Stomach (tissue), 4 donors: ENCODE measurements at regions not wholly inside any gene's neighbourhood (a gene's known extent, or its start where the extent isn't known, plus 50 kb on each side); places are given as distances from the start of the nearest gene placed in this dataset.

Experiments used
- EP300 ChIP-seq: sonication (generic); formaldehyde crosslinking; IDR thresholded peaks from one replicate; pipeline ENCODE4 v1.6.1; 2017; ENCODE audit warnings: antibody characterized with exemption
- TF ChIP-seq, protein P1 (sequence below), 7 experiments: fragments of 450-650 bp in 4 of 7; fragments of 200-600 bp in 3 of 7; sonication (generic) in 3 of 7; IDR thresholded peaks; one replicate each; pipeline ENCODE4 v1.5.1; 2016 to 2019; ENCODE audit warnings: antibody characterized with exemption in 7 of 7, control low read depth in 2 of 7, mild to moderate bottlenecking in 1 of 7

- TF ChIP-seq, protein P1, sequence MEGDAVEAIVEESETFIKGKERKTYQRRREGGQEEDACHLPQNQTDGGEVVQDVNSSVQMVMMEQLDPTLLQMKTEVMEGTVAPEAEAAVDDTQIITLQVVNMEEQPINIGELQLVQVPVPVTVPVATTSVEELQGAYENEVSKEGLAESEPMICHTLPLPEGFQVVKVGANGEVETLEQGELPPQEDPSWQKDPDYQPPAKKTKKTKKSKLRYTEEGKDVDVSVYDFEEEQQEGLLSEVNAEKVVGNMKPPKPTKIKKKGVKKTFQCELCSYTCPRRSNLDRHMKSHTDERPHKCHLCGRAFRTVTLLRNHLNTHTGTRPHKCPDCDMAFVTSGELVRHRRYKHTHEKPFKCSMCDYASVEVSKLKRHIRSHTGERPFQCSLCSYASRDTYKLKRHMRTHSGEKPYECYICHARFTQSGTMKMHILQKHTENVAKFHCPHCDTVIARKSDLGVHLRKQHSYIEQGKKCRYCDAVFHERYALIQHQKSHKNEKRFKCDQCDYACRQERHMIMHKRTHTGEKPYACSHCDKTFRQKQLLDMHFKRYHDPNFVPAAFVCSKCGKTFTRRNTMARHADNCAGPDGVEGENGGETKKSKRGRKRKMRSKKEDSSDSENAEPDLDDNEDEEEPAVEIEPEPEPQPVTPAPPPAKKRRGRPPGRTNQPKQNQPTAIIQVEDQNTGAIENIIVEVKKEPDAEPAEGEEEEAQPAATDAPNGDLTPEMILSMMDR (IDR thresholded peaks at IDR 0.05), result no peak
- no peak for TF ChIP-seq EP300
These were observed 60.9 kb upstream of the TMEM17 start for GRCh38 chr2:62566847-62567246.
